ENCODE measurements at regions not wholly inside any gene's neighbourhood (a gene's known extent, or its start where the extent isn't known, plus 50 kb on each side); places are given as distances from the start of the nearest gene placed in this dataset.

- H3K4me1 ChIP-seq (ENCODE audit: insufficient read depth, low read length): no peaks in the 10 kb centered on the region
- POLR2A ChIA-PET (ENCODE audit: partially characterized antibody): no interaction called here
- H3K36me3 ChIP-seq (ENCODE audit: insufficient read depth, low read length): no peaks in the 10 kb centered on the region
- Mint-ChIP-seq H3K4me3 (no peak overlapping the region), H3K36me3 (no peaks in the 10 kb centered on the region), H3K27ac (no peak overlapping the region), H3K9me3 (peaks cover 0 to 6% (median 0%) of the 10 kb centered on the region in 8 donors), H3K27me3 (no peaks in the 10 kb centered on the region), H3K4me1 (no peaks in the 10 kb centered on the region)
- intact Hi-C loops (cut with micrococcal nuclease): no loop called here
- H3K27me3 ChIP-seq (ENCODE audit: insufficient read depth, low read length): no peaks in the 10 kb centered on the region
- no peaks in the 10 kb centered on the region for H3K9me3 ChIP-seq (ENCODE audit: control insufficient read depth in 1 of 2, low read length in 2 of 2)
- no peak for DNase-seq
- H3K4me3 ChIP-seq (ENCODE audit: low read length in 2 of 2): no peak overlapping the region
- CTCF ChIA-PET (ENCODE audit: partially characterized antibody): no interaction called here
- no peak overlapping the region for H3K27ac ChIP-seq (ENCODE audit: low read depth, low read length)
Observed at GRCh38 chr4:123924536-123924935, 527.9 kb downstream of the SPRY1 start.

- Mint-ChIP-seq H3K9me3 (peaks cover 0 to 6% (median 0%) of the 10 kb centered on the region in 8 donors), H3K4me3 (no peak overlapping the region), H3K4me1 (no peaks in the 10 kb centered on the region), H3K27me3 (no peaks in the 10 kb centered on the region), H3K36me3 (no peaks in the 10 kb centered on the region), H3K27ac (no peak overlapping the region)
- no peak overlapping the region for H3K4me3 ChIP-seq (ENCODE audit: low read length in 2 of 2)
- no peaks in the 10 kb centered on the region for H3K27me3 ChIP-seq (ENCODE audit: insufficient read depth, low read length)
- DNase-seq: no peak
- intact Hi-C loops (cut with micrococcal nuclease): no loop called here
- H3K4me1 ChIP-seq (ENCODE audit: insufficient read depth, low read length): no peaks in the 10 kb centered on the region
- H3K9me3 ChIP-seq (ENCODE audit: control insufficient read depth in 1 of 2, low read length in 2 of 2): no peaks in the 10 kb centered on the region
- no peaks in the 10 kb centered on the region for H3K36me3 ChIP-seq (ENCODE audit: insufficient read depth, low read length)
- no peak overlapping the region for H3K27ac ChIP-seq (ENCODE audit: low read depth, low read length)
- POLR2A ChIA-PET (ENCODE audit: partially characterized antibody): no interaction called here
- CTCF ChIA-PET (ENCODE audit: partially characterized antibody): no interaction called here
Observed at GRCh38 chr4:123929565-123929964, 533.0 kb downstream of the SPRY1 start.

- H3K9me3 Mint-ChIP-seq: peaks cover 0 to 2% (median 0%) of the 10 kb centered on the region in 8 donors
- DNase-seq: no peak
- CTCF ChIA-PET (ENCODE audit: partially characterized antibody): no interaction called here
- POLR2A ChIA-PET (ENCODE audit: partially characterized antibody): no interaction called here
- Histone ChIP-seq H3K4me3 (ENCODE audit: low read length in 2 of 2) (no peak overlapping the region), H3K27ac (ENCODE audit: low read depth, low read length) (no peak overlapping the region), H3K36me3 (ENCODE audit: insufficient read depth, low read length) (no peaks in the 10 kb centered on the region), H3K4me1 (ENCODE audit: insufficient read depth, low read length) (no peaks in the 10 kb centered on the region), H3K27me3 (ENCODE audit: insufficient read depth, low read length) (no peaks in the 10 kb centered on the region), H3K9me3 (ENCODE audit: control insufficient read depth in 1 of 2, low read length in 2 of 2) (no peaks in the 10 kb centered on the region)
- no peaks in the 10 kb centered on the region for H3K27me3 Mint-ChIP-seq
- no peaks in the 10 kb centered on the region for H3K36me3 Mint-ChIP-seq
- intact Hi-C loops (cut with micrococcal nuclease): no loop called here
- H3K4me1 Mint-ChIP-seq: no peaks in the 10 kb centered on the region
- no peak overlapping the region for H3K27ac Mint-ChIP-seq
- no peak overlapping the region for H3K4me3 Mint-ChIP-seq
Observed at GRCh38 chr4:123930996-123931395, 534.4 kb downstream of the SPRY1 start.

GRCh38 chr4:123934096-123934495 is 537.5 kb downstream of the SPRY1 start:
- Histone ChIP-seq H3K27ac (ENCODE audit: low read depth, low read length) (no peak overlapping the region), H3K36me3 (ENCODE audit: insufficient read depth, low read length) (no peaks in the 10 kb centered on the region), H3K4me1 (ENCODE audit: insufficient read depth, low read length) (no peaks in the 10 kb centered on the region), H3K9me3 (ENCODE audit: control insufficient read depth in 1 of 2, low read length in 2 of 2) (no peaks in the 10 kb centered on the region), H3K27me3 (ENCODE audit: insufficient read depth, low read length) (no peaks in the 10 kb centered on the region), H3K4me3 (ENCODE audit: low read length in 2 of 2) (no peak overlapping the region)
- Mint-ChIP-seq H3K27me3 (no peaks in the 10 kb centered on the region), H3K4me1 (no peaks in the 10 kb centered on the region), H3K27ac (no peak overlapping the region), H3K9me3 (no peaks in the 10 kb centered on the region), H3K4me3 (no peak overlapping the region), H3K36me3 (no peaks in the 10 kb centered on the region)
- ChIA-PET CTCF (ENCODE audit: partially characterized antibody) (no interaction called here), POLR2A (ENCODE audit: partially characterized antibody) (no interaction called here)
- intact Hi-C loops (cut with micrococcal nuclease): no loop called here
- DNase-seq: no peak

- no peaks in the 10 kb centered on the region for H3K4me1 Mint-ChIP-seq
- no peaks in the 10 kb centered on the region for H3K9me3 Mint-ChIP-seq
- no peaks in the 10 kb centered on the region for H3K27me3 Mint-ChIP-seq
- H3K27ac Mint-ChIP-seq: no peak overlapping the region
- intact Hi-C loops (cut with micrococcal nuclease): no loop called here
- H3K27me3 ChIP-seq (ENCODE audit: insufficient read depth, low read length): no peaks in the 10 kb centered on the region
- no peak for DNase-seq
- H3K36me3 Mint-ChIP-seq: no peaks in the 10 kb centered on the region
- ChIA-PET POLR2A (ENCODE audit: partially characterized antibody) (no interaction called here), CTCF (ENCODE audit: partially characterized antibody) (no interaction called here)
- no peak overlapping the region for H3K27ac ChIP-seq (ENCODE audit: low read depth, low read length)
- H3K36me3 ChIP-seq (ENCODE audit: insufficient read depth, low read length): no peaks in the 10 kb centered on the region
- no peak overlapping the region for H3K4me3 Mint-ChIP-seq
- H3K4me3 ChIP-seq (ENCODE audit: low read length in 2 of 2): no peak overlapping the region
- no peaks in the 10 kb centered on the region for H3K9me3 ChIP-seq (ENCODE audit: control insufficient read depth in 1 of 2, low read length in 2 of 2)
- no peaks in the 10 kb centered on the region for H3K4me1 ChIP-seq (ENCODE audit: insufficient read depth, low read length)
Observed at GRCh38 chr4:123936621-123937043, 540.0 kb downstream of the SPRY1 start.

GRCh38 chr4:123937581-123937980 is 541.0 kb downstream of the SPRY1 start:
- Mint-ChIP-seq H3K4me3 (no peak overlapping the region), H3K27ac (no peak overlapping the region), H3K36me3 (no peaks in the 10 kb centered on the region), H3K4me1 (no peaks in the 10 kb centered on the region), H3K27me3 (no peaks in the 10 kb centered on the region), H3K9me3 (no peaks in the 10 kb centered on the region)
- no peak overlapping the region for H3K4me3 ChIP-seq (ENCODE audit: low read length in 2 of 2)
- H3K9me3 ChIP-seq (ENCODE audit: control insufficient read depth in 1 of 2, low read length in 2 of 2): no peaks in the 10 kb centered on the region
- intact Hi-C loops (cut with micrococcal nuclease): no loop called here
- H3K36me3 ChIP-seq (ENCODE audit: insufficient read depth, low read length): no peaks in the 10 kb centered on the region
- H3K27ac ChIP-seq (ENCODE audit: low read depth, low read length): no peak overlapping the region
- no peaks in the 10 kb centered on the region for H3K4me1 ChIP-seq (ENCODE audit: insufficient read depth, low read length)
- H3K27me3 ChIP-seq (ENCODE audit: insufficient read depth, low read length): no peaks in the 10 kb centered on the region
- no peak for DNase-seq
- ChIA-PET POLR2A (ENCODE audit: partially characterized antibody) (no interaction called here), CTCF (ENCODE audit: partially characterized antibody) (no interaction called here)

GRCh38 chr4:123939621-123940020 is 543.0 kb downstream of the SPRY1 start:
- Histone ChIP-seq H3K9me3 (ENCODE audit: control insufficient read depth in 1 of 2, low read length in 2 of 2) (no peaks in the 10 kb centered on the region), H3K27ac (ENCODE audit: low read depth, low read length) (no peak overlapping the region), H3K4me1 (ENCODE audit: insufficient read depth, low read length) (no peaks in the 10 kb centered on the region), H3K4me3 (ENCODE audit: low read length in 2 of 2) (no peak overlapping the region), H3K36me3 (ENCODE audit: insufficient read depth, low read length) (no peaks in the 10 kb centered on the region), H3K27me3 (ENCODE audit: insufficient read depth, low read length) (no peaks in the 10 kb centered on the region)
- no peaks in the 10 kb centered on the region for H3K27me3 Mint-ChIP-seq
- no peaks in the 10 kb centered on the region for H3K36me3 Mint-ChIP-seq
- intact Hi-C loops (cut with micrococcal nuclease): no loop called here
- POLR2A ChIA-PET (ENCODE audit: partially characterized antibody): no interaction called here
- no peak for DNase-seq
- no peak overlapping the region for H3K27ac Mint-ChIP-seq
- CTCF ChIA-PET (ENCODE audit: partially characterized antibody): no interaction called here
- H3K4me1 Mint-ChIP-seq: no peaks in the 10 kb centered on the region
- H3K9me3 Mint-ChIP-seq: no peaks in the 10 kb centered on the region
- no peak overlapping the region for H3K4me3 Mint-ChIP-seq

GRCh38 chr4:123940604-123941003 is 544.0 kb downstream of the SPRY1 start:
- Histone ChIP-seq H3K36me3 (ENCODE audit: insufficient read depth, low read length) (no peaks in the 10 kb centered on the region), H3K9me3 (ENCODE audit: control insufficient read depth in 1 of 2, low read length in 2 of 2) (no peaks in the 10 kb centered on the region), H3K4me1 (ENCODE audit: insufficient read depth, low read length) (no peaks in the 10 kb centered on the region), H3K27me3 (ENCODE audit: insufficient read depth, low read length) (no peaks in the 10 kb centered on the region), H3K4me3 (ENCODE audit: low read length in 2 of 2) (no peak overlapping the region), H3K27ac (ENCODE audit: low read depth, low read length) (no peak overlapping the region)
- Mint-ChIP-seq H3K9me3 (no peaks in the 10 kb centered on the region), H3K27me3 (no peaks in the 10 kb centered on the region), H3K27ac (no peak overlapping the region), H3K4me3 (no peak overlapping the region), H3K36me3 (no peaks in the 10 kb centered on the region), H3K4me1 (no peaks in the 10 kb centered on the region)
- intact Hi-C loops (cut with micrococcal nuclease): no loop called here
- POLR2A ChIA-PET (ENCODE audit: partially characterized antibody): no interaction called here
- DNase-seq: no peak
- CTCF ChIA-PET (ENCODE audit: partially characterized antibody): no interaction called here
